CD14-positive monocyte (primary cell): ENCODE measurements at regions not wholly inside any gene's neighbourhood (a gene's known extent, or its start where the extent isn't known, plus 50 kb on each side); places are given as distances from the start of the nearest gene placed in this dataset.

Source experiments
- DNase-seq, 3 donors: peaks; one replicate each; pipeline ENCODE4 v3.0.0-alpha.2; 2011 to 2022
- H2AFZ ChIP-seq: 2 replicates; pipeline ENCODE4 v1.6.0; 2012; ENCODE audit warnings: mild to moderate bottlenecking, low read depth, low read length, inconsistent platforms; ENCODE audit not compliant: insufficient read depth, poor library complexity, severe bottlenecking
- H3K27ac ChIP-seq, 2 donors: 1 replicate in 1 of 2; 2 replicates in 1 of 2; pipeline ENCODE4 v1.5.1; 2012 to 2013; ENCODE audit warnings: low read length in 2 of 2, control low read depth in 1 of 2, inconsistent platforms in 1 of 2, low read depth in 1 of 2, mild to moderate bottlenecking in 1 of 2
- H3K27me3 ChIP-seq, 2 donors: one replicate each; pipeline versions ENCODE4 v1.6.0 to v1.6.1; 2011 to 2013; ENCODE audit warnings: low read length in 2 of 2; ENCODE audit not compliant: control insufficient read depth in 2 of 2, insufficient read depth in 2 of 2
- H3K36me3 ChIP-seq, 2 donors: replicated peaks in 1 of 2; 1 replicate in 1 of 2; 2 replicates in 1 of 2; pipeline versions ENCODE4 v1.5.1 to v1.6.1; 2012 to 2013; ENCODE audit warnings: low read length in 2 of 2, control low read depth in 1 of 2, inconsistent platforms in 1 of 2, mild to moderate bottlenecking in 1 of 2; ENCODE audit not compliant: insufficient read depth in 2 of 2, control insufficient read depth in 1 of 2
- H3K4me1 ChIP-seq, 2 donors: 1 replicate in 1 of 2; 2 replicates in 1 of 2; pipeline versions ENCODE4 v1.5.1 to v1.6.1; 2012 to 2013; ENCODE audit warnings: low read length in 2 of 2, control low read depth in 1 of 2, inconsistent platforms in 1 of 2, mild to moderate bottlenecking in 1 of 2, moderate library complexity in 1 of 2; ENCODE audit not compliant: insufficient read depth in 2 of 2, control insufficient read depth in 1 of 2
- H3K4me2 ChIP-seq: replicated peaks from 2 replicates; pipeline ENCODE3; 2012; ENCODE audit warnings: low read length, moderate library complexity, mild to moderate bottlenecking; ENCODE audit not compliant: poor library complexity, severe bottlenecking; ENCODE audit errors: extremely low read depth
- H3K4me3 ChIP-seq, 3 experiments: fragments of 200-600 bp in 1 of 3; sonication (generic) in 1 of 3; replicated peaks in 1 of 3; 1 replicate in 2 of 3; 2 replicates in 1 of 3; pipeline ENCODE4 v1.5.1; 2011 to 2013; ENCODE audit warnings: low read length in 3 of 3, mild to moderate bottlenecking in 3 of 3, control low read depth in 2 of 3, low read depth in 2 of 3, inconsistent platforms in 1 of 3, moderate library complexity in 1 of 3
- H3K79me2 ChIP-seq: 2 replicates; pipeline ENCODE4 v1.6.0; 2012; ENCODE audit warnings: mild to moderate bottlenecking, control low read depth, inconsistent platforms, low read length, moderate library complexity; ENCODE audit not compliant: insufficient read depth
- H3K9ac ChIP-seq: 2 replicates; pipeline ENCODE4 v1.6.0; 2017; ENCODE audit warnings: low read length, mild to moderate bottlenecking; ENCODE audit not compliant: insufficient read depth, poor library complexity, severe bottlenecking
- H3K9me3 ChIP-seq, 2 donors: replicated peaks in 1 of 2; 1 replicate in 1 of 2; 2 replicates in 1 of 2; pipeline versions ENCODE4 v1.5.1 to v1.6.1; 2012 to 2013; ENCODE audit warnings: low read length in 2 of 2, control low read depth in 1 of 2; ENCODE audit not compliant: control insufficient read depth in 1 of 2, insufficient read depth in 1 of 2
- H4K20me1 ChIP-seq: 2 replicates; pipeline ENCODE4 v1.6.0; 2012; ENCODE audit warnings: mild to moderate bottlenecking, low read length, control low read depth, moderate library complexity; ENCODE audit not compliant: insufficient read depth
- H3K27ac Mint-ChIP-seq, 7 donors: one replicate each; pipeline ENCODE4 v1.8.0; 2020; ENCODE audit warnings: mild to moderate bottlenecking in 7 of 7, mixed read lengths in 7 of 7, moderate library complexity in 6 of 7, inconsistent platforms in 2 of 7
- H3K27me3 Mint-ChIP-seq, 3 donors: one replicate each; pipeline ENCODE4 v1.8.0; 2021 to 2022; ENCODE audit warnings: low read depth in 3 of 3, mild to moderate bottlenecking in 3 of 3, mixed read lengths in 3 of 3, moderate library complexity in 3 of 3, inconsistent platforms in 1 of 3
- H3K36me3 Mint-ChIP-seq, 2 donors: one replicate each; pipeline ENCODE4 v1.8.0; 2020; ENCODE audit warnings: mixed read lengths in 2 of 2, inconsistent platforms in 1 of 2, mild to moderate bottlenecking in 1 of 2
- H3K4me1 Mint-ChIP-seq: one replicate; pipeline ENCODE4 v1.8.0; 2020; ENCODE audit warnings: mild to moderate bottlenecking, mixed read lengths
- H3K4me3 Mint-ChIP-seq, 2 donors: one replicate each; pipeline ENCODE4 v1.8.0; 2020; ENCODE audit warnings: mild to moderate bottlenecking in 2 of 2, mixed read lengths in 2 of 2, moderate library complexity in 1 of 2
- H3K9me3 Mint-ChIP-seq, 7 donors: one replicate each; pipeline ENCODE4 v1.8.0; 2020 to 2022; ENCODE audit warnings: mixed read lengths in 7 of 7, mild to moderate bottlenecking in 6 of 7, moderate library complexity in 6 of 7, inconsistent platforms in 2 of 7
- WGBS: methylation state at CpG from one replicate; pipeline ENCODE4 v1.1.5; 2013; ENCODE audit warnings: missing lambda C conversion rate; ENCODE audit not compliant: insufficient coverage; 5-methylcytosine and 5-hydroxymethylcytosine counted together
- intact Hi-C, 2 donors: fragments of 100-400 bp; cut with micrococcal nuclease; formaldehyde crosslinking; loops; one replicate each; pipeline versions ENCODE4 v1.15.0 to v1.15.1; 2023
- TF ChIP-seq, protein P1 (sequence below): fragments of 200-600 bp; IDR thresholded peaks from one replicate; pipeline ENCODE4 v1.8.0; 2022; ENCODE audit warnings: antibody characterized with exemption, mild to moderate bottlenecking

GRCh38 chr1:82858031-82858430 is 1057.3 kb downstream of the ADGRL2 start:
- H3K27me3 ChIP-seq: no peaks in the 10 kb centered on the region
- H3K27ac ChIP-seq: no peak overlapping the region
- DNase-seq: no peak
- H3K4me2 ChIP-seq: no peak overlapping the region
- intact Hi-C loops: no loop called here
- no peaks in the 10 kb centered on the region for H3K36me3 Mint-ChIP-seq
- no peak overlapping the region for H3K4me3 ChIP-seq
- no peak overlapping the region for H3K27ac Mint-ChIP-seq
- H4K20me1 ChIP-seq: no peaks in the 10 kb centered on the region
- H3K36me3 ChIP-seq: no peaks in the 10 kb centered on the region
- no peaks in the 10 kb centered on the region for H3K79me2 ChIP-seq
- TF ChIP-seq, protein P1, sequence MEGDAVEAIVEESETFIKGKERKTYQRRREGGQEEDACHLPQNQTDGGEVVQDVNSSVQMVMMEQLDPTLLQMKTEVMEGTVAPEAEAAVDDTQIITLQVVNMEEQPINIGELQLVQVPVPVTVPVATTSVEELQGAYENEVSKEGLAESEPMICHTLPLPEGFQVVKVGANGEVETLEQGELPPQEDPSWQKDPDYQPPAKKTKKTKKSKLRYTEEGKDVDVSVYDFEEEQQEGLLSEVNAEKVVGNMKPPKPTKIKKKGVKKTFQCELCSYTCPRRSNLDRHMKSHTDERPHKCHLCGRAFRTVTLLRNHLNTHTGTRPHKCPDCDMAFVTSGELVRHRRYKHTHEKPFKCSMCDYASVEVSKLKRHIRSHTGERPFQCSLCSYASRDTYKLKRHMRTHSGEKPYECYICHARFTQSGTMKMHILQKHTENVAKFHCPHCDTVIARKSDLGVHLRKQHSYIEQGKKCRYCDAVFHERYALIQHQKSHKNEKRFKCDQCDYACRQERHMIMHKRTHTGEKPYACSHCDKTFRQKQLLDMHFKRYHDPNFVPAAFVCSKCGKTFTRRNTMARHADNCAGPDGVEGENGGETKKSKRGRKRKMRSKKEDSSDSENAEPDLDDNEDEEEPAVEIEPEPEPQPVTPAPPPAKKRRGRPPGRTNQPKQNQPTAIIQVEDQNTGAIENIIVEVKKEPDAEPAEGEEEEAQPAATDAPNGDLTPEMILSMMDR: no peak
- H3K9me3 Mint-ChIP-seq: peaks cover 0 to 3% (median 0%) of the 10 kb centered on the region in 7 donors
- H3K27me3 Mint-ChIP-seq: no peaks in the 10 kb centered on the region
- H3K9ac ChIP-seq: no peak overlapping the region
- H3K4me1 ChIP-seq: no peaks in the 10 kb centered on the region
- WGBS: 94% methylated on average over 2 of the region's 4 CpGs
- no peaks in the 10 kb centered on the region for H3K4me1 Mint-ChIP-seq
- H2AFZ ChIP-seq: no peak overlapping the region
- H3K4me3 Mint-ChIP-seq: no peak overlapping the region
- H3K9me3 ChIP-seq: no peaks in the 10 kb centered on the region

GRCh38 chr1:82849460-82849859 is 1048.7 kb downstream of the ADGRL2 start:
- H3K36me3 ChIP-seq: no peaks in the 10 kb centered on the region
- H3K27me3 ChIP-seq: no peaks in the 10 kb centered on the region
- DNase-seq: no peak
- peaks cover 0 to 7% of the 10 kb centered on the region in 2 donors for H3K9me3 ChIP-seq
- no peaks in the 10 kb centered on the region for H3K4me1 ChIP-seq
- WGBS: no CpG with 5 or more reads among the region's 2 CpGs
- Mint-ChIP-seq H3K36me3 (no peaks in the 10 kb centered on the region), H3K9me3 (peaks cover 0 to 6% (median 3%) of the 10 kb centered on the region in 7 donors), H3K4me3 (no peak overlapping the region), H3K27me3 (no peaks in the 10 kb centered on the region), H3K4me1 (no peaks in the 10 kb centered on the region), H3K27ac (no peak overlapping the region)
- H3K9ac ChIP-seq: no peak overlapping the region
- no peak overlapping the region for H3K27ac ChIP-seq
- H3K4me3 ChIP-seq: no peak overlapping the region
- H3K4me2 ChIP-seq: no peak overlapping the region
- H4K20me1 ChIP-seq: no peaks in the 10 kb centered on the region
- no peaks in the 10 kb centered on the region for H3K79me2 ChIP-seq
- TF ChIP-seq, protein P1: no peak
- intact Hi-C loops: no loop called here
- H2AFZ ChIP-seq: no peak overlapping the region
